NOMO-1 (cell line): ENCODE measurements at regions not wholly inside any gene's neighbourhood (a gene's known extent, or its start where the extent isn't known, plus 50 kb on each side); places are given as distances from the start of the nearest gene placed in this dataset.

Experiments used
- DNase-seq, 2 experiments: peaks; one replicate each; lab custom pipeline; 2025; ENCODE audit not compliant: unreplicated experiment in 2 of 2; lab: John Stamatoyannopoulos, UW

DNA sequence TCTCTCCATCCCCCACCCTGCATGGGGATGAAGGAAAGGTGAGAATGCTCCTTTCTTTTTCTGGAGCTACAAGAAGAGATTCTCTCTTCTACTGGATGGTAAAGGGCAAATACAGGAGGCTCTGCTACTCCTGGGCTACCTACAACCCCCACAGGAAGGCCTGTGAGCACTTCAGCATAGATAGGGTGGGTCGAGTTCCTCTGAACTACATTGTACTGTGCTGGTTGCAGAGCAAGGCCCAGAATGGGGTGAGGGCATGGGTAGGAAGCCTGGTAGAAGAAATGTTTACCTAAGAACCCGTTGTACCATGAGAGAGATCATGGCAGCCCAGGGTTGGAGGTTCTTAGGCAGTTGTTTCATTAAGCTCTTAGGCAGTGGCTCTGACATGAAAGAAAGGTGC, 510.4 kb downstream of the MID1IP1 start:
- DNase-seq, result no peak

DNA sequence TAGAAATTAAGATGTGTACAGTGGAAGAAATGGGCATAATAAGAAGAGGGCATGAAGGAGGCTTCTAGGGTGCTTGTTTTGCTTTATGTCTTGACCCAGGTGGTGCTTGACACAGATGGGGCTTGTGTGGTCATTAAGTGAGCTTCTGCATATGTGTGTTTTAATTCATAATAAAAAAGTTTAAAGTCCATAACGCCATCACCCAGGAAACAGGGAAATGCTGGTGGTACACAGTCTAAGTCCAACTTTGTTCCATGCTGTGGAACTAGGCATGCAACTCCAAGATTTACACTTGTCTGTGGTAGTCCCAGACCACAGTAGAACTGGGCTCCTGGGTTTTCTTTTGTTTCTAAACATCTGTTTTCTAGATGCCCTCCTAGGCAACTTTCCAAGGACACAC, 511.9 kb downstream of the MID1IP1 start:
- DNase-seq, result no peak

DNA sequence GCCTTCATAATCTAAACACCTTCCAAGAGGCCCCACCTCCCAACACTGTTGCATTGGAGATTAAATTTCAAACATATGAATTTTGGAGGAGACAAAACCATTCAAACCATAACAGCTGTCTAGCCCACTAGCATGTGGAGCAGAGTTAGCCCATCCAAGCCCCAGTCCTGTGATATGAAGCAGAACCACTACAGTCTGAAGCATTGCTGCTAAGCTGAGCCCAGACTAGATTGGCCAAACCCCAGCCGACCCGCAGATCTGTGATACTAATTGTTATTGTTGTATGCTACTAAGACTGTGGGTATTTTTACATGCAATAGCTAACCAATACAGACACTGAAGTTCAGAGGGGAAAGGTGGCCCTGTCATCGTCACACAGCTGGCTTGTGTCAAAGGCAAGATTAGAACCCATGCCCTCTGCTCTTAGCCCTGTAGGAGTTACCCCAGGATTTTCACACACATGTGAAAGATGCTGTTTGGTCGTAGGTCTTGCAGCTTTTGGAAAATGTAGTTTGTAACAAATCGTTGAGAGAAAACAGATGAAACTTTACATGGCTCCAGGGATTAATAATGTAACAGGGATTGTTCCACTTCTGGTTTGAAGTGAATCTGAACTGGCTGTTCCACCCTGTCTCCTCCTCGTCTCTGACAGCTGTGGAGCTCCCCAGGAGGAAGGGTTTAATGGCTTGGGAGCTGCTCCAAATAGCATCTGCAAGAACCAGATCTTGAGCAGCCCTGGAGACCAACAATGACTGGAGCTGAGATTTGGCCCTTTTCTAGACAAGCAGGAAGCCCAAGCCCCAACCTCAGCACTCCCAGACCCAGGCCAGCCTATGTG, 517.5 kb downstream of the MID1IP1 start:
- DNase-seq, result no peak

DNA sequence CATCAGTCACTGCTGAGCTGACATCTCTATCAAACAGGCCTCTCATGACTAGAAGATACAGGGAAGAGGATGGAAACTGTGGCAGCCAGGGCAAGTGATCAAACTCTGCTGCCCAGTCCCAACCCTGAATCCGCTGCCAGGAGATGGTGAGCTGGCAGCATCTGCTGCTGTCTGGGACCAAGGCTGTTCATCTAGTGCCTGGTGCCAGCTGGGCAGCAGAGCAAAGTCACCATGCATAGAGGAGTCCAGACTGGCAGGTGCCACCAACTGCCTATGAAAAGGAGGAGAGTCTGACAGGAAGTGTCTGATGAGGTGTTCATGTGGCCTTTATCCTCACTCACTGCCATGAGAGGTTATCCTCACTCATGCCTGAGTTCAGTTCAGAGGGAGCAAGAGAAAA, 518.9 kb downstream of the MID1IP1 start:
- no peak for DNase-seq

DNA sequence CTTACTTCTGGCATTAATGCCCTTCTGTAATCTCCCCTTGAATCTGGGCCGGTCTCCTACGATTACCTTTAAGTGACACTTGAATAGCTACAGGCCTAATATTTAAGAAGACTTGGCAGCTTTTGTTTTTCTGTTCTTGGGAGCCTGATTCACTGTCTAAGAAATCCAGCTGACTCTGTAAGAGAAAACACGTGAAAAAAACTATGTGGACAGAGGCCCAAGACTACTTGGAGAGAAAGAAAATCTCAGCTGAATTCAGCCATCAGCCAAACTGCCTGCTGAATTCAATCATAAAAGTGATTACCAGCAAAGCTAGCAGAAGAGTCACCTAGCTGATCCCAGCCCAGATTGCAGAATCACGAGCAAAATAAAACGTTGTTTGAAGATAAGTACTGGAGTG, 521.2 kb downstream of the MID1IP1 start:
- DNase-seq, result no peak

DNA sequence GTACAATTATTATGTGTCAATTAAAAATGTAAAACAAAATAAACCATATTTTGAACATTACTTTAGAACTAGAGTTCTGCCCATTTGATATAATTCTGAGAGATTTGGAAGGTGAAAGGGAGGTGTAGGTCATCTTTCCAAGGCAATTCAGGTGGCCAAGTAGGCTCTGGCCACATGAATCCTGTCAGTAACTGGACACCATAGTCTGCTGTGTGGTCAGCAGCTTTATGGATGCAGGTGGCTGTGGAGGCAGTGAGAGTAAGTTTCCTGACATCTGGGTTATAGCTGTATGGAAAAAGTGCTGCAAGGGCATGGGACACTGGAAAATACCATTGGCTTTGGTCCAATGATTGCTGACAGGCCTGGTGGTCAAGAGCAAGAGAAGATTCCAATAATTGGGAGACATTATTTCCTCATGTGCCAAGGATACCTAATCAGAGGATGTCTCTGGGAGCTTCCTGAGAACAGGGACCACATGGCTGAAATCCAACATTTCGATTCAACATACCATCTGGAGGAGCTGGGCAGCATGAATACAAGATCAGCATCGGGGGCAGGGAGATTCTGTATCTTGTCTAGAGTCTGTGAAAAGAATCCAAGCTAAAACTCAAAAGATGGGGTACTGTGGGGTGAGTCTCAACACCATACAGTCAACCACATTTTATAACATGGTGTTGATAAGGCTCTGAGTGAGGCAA, 523.1 kb downstream of the MID1IP1 start:
- no peak for DNase-seq

DNA sequence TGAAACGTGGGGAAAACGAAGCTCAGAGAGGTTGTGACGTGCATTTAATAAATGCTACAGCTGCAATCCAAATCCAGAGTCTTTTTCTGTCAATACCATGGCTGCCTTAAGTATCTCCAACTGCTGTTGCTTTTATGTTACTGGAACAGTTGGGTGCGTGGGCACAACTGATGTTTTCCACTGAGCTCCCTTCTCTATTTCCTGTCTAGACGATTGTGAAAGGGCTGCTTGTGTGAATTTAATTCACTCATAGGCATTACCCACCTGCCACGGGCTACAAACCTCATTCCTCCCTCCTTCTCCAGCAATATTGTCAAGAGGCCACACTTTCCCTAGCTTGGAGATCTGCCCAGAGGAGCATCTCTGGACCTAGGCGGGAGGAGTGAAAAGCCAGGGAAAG, 526.0 kb downstream of the MID1IP1 start:
- no peak for DNase-seq

DNA sequence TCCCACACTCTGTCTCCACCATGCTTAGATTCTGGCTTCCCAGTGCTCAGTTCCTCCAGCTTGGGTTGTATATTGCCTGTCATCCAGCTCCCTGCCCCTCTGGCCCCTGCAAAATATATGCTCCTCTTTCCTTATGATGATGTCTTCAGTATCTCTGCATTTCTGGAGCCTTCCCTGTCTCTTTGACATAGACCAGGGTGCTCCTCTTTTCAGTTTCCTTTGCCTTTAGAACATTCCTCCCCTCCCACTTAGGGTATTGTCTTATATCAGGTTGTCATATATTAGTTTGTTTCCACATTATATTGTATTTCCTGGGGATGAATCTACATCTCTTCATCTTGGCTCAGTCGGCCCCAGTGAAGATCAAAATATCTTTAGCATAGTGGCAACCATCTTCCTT, 526.4 kb downstream of the MID1IP1 start:
- DNase-seq, result no peak

DNA sequence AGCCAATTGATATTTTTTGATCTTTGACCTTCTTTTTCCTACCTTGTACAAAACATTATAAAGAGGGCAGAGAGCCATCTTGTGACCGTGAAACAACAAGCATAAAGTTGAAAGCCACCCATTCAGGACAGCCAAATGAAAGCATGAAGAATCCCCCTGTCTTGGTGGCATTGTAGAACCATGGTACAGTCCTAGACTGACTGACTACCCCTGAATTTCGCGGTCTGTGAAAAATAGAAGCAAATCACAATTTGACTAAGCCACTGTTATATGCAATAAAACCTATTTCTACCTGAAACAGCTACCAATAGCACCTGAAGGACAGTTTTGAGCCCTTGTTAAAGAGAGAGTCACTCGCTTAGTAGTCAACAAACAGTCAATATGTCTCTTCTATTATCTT, 527.4 kb downstream of the MID1IP1 start:
- DNase-seq, result no peak

DNA sequence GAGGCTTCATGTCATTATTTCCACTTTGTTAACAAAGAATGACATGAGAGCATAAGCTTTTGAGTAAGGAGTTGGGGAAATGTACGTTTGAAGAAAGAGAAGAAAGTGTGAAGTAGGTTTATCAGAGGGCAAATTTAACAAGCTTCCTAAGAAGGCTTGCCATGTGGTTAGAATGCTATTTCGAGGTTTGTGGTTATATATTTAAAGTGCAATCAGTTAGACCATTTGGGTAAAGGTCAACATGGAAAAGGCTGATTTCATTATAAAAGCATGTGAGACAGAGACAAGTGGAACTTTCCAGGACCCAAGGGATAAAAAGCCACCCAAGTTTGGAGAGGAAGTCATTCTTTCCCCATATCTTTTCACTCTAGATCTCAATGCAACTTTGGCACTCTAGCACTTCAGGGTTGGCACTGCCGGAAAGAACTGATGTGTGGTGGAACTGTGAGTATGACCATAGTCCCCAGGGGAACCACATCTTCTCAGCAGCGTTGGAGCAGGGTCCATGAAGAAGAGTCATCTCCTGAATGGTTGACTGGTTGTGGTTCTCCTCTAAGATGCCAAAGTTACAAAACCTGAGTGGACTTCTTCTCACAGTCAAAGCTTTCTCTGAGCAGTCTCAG, 529.9 kb downstream of the MID1IP1 start:
- peak; percentile 32 to 75 for DNase-seq

DNA sequence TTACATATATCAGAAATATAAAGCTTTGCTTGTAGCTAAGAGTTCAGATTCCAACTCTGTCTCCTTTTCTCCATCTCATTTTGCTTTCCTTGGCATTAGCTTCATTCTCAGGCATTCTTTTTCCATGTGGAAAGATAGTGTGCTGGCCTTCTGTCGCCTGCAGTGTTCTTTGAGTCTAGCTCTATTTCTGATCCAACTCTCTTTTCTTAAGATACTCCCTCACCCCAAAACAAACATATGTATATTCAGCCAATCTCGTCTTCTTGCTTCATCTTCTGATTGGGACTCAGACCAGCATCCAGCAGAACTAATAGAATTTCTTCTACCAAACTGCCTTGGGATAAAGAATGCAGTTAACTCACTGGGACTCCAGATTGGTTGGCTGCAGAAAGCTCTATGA, 532.2 kb downstream of the MID1IP1 start:
- no peak for DNase-seq

DNA sequence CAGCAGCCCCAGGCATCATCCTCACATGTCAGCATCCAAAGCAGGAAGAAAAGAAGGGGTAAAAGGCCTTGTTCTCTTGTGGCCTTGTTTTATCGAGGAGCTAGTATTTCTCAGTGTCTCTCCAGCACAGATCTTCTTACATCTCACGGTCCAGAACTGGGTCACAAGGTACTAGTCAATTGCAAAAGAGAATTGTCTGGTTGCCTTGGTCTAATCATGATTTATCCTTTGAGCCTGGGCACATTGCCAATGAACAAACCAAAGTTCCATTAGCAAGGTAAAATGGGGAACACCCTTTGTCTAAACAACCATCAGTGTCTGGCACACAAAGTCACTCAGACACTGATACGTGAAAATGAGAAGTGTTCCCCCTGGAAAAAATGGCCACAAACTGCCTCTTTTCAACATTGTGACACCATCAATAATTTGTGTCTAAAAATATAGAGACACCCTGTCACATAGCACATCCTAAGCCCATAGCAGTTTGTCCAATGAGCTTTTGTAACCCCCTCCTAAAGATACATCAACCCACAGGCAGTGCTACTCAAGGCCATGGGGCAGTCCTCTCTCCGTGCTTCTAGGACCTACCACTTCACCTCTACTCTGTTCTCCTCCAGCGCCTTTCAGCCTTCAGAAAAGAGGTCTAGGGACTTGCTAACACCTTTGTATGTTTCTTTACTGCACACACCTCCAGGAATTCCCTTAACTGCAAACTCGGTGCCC, 534.4 kb downstream of the MID1IP1 start:
- DNase-seq, result peak; percentile 62 to 94

DNA sequence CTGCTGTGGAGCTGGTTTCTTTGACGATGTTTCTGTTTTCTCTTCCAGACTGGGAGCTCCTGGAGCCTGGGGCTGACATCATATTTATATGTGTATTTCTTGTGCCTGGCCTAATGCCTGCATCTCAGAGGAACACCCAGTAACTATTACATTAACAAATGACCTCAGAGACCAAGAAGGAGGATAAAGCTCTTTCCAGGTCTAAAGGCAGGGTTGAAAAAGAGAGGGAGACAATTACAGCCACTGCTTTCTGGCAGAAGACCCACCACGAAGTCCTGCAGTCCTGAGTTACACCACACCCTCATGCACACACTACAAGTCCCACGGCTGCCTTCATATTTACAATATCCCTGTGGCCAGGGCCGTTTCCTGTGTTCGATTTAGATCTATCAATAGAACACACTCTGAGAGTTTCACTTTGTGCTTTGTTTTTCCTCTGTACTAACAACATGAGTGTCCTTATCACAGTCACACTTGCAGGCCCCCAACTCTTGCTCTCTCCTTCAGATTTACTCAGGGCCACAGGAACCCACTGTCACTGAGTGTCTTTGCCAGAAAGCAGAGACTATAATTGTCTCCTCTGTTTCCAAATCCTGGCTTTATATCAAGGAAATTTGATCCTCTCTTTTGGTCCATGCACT, 535.5 kb downstream of the MID1IP1 start:
- DNase-seq, result peak; percentile 34 to 50

DNA sequence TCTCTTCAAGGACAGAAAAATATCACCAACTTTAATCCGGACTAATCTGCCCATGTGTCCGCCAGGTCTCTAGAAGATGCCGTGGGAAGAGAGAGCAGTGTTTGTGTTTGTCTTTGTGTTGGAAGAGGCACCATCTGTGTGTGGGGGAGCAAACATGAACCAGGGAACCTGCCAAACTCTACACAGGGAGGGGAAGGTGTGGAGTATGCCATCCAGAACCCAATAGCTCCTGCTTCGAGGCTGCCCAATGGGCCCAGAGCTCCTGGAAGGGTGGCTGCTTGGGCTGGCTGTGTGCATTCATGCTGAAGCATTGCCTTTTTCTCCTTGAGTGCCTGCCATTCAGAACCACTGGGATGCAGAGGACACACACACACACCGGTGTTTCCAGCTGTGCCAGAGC, 536.2 kb downstream of the MID1IP1 start:
- no peak for DNase-seq

DNA sequence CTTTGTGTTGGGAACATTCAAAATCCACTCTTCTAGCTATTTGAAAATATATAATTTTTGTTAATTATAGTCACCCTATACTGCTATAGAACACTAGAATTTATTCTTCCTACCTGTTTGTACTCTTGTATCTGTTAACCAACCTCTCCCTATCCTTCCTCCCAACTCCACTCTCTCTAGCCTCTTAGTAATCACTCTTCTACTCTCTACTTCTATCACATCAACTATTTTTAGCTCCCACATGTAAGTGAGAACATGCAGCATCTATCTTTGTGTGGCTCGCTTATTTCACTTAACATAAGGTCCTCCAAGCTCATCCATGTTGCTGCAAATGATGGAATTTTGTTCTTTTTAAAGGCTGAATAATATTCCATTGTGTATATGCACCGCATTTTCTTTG, 537.3 kb downstream of the MID1IP1 start:
- DNase-seq, result no peak

DNA sequence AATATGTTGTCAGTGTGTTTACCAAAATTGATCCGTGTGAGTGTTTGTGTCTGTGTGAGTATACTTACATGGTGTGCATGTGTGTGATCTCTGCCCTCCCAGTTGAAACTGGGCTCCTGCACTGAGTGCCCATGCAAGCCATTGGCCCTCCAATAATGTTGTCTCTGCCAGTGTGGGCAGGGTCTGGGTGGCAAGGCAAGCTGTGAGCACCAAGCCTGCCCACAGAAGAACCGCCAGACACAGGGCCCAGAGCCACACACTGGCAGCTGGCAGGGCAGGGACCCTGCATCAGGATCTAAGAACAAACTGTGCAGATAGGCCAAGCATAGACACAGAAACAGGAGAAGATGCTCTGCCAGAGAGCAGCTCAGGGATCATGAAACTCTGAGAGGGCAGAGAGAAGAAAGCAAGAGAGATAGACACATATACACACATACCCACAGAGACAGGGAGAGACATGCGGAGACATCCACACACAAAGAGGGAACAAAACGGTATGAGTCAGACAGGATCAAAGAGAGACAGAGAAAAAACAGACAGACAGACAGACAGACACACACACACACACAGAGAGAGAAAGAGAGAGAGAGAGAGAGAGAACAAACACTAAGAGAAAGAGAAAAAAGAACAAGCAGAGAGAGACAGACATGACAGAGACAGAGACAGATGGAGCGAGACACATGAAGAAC, 555.0 kb downstream of the MID1IP1 start:
- DNase-seq, result no peak

DNA sequence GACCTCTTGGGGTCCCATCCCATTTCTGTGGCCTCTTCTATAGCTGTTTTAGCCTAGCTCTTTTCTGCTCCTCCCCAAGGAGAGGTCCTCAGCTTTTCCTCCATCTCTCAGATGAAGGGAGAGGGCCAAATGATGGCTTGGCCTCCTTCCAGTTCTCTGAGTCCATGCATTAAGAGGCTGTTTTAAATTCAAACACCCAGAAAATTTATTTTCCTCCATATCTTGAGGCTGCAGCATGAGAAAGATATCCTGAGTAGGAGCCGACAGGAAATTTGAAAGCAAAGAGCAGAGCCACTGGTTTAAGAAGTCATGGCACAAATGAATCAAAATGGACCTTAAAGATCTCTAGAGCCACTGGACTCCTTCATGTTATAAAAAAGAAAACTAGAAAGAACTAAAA, 558.8 kb downstream of the MID1IP1 start:
- DNase-seq, result no peak

DNA sequence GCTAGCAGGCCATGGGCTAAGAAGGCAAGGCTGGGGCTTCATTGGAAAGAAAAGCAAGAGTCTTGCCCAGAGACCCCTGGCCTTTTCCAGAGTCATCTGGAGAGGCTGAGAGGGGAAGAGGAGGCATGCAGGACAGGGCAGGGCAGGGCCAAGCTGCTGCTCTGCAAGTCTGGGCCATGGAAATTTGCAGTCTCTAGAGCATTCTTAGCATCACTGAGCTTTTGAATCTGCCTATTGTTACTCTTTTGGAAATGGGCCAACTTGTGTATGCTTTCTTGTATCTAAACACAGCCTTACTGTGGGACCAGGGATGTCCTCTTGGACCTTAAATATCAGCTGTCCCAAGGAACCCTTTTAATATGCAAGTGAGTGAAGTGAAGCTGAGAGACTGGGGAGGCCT, 560.5 kb downstream of the MID1IP1 start:
- no peak for DNase-seq

DNA sequence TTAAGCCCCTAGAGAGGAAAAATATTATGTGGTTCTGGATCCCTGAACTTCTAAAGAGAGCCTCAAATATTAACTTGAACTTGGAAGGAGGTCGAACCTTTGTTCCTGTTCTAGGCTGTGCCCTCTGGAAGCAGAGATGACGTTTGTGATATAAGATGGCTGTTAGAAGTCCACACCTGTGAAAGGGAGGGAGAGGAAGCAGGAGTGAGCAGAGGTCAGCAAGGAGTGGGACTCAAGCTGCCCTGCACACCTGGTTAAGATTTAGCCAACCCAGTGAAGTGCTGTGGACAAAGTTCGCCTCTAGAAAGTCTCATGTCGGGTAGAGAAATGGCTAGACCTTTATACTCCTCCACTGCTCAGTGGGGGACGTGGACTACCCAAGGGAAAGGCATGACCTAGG, 566.2 kb downstream of the MID1IP1 start:
- DNase-seq, result no peak

DNA sequence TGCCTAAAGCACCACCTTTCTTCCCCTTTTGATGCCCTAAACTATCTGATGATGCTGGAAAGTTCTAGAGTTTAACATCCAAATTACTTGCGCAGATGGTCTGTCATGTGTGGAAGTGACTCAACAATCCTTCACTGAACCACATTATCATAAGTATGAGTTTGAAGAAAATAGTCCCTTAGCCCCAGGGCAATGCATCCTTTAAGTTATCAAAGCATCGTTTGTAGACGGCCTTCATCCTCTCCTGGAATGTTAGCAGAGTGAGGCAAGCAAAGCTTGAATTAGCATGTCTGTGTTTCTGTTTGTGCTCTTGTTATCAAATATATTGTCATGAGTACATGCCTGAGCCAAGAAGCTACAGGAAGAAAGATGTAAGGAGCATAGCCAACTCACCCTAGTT, 570.9 kb downstream of the MID1IP1 start:
- no peak for DNase-seq
